B cell (primary cell): ENCODE measurements at regions not wholly inside any gene's neighbourhood (a gene's known extent, or its start where the extent isn't known, plus 50 kb on each side); places are given as distances from the start of the nearest gene placed in this dataset.

Experiments
- CTCF ChIP-seq: fragments of 200-600 bp; IDR thresholded peaks from one replicate; pipeline ENCODE4 v1.8.0; 2022; ENCODE audit warnings: antibody characterized with exemption, mild to moderate bottlenecking
- EZH2 ChIP-seq: IDR thresholded peaks from 2 replicates; pipeline ENCODE4 v1.6.1; 2012; ENCODE audit warnings: borderline replicate concordance, low read depth, mild to moderate bottlenecking, moderate library complexity, low read length; ENCODE audit not compliant: insufficient read depth, poor library complexity, severe bottlenecking

DNA sequence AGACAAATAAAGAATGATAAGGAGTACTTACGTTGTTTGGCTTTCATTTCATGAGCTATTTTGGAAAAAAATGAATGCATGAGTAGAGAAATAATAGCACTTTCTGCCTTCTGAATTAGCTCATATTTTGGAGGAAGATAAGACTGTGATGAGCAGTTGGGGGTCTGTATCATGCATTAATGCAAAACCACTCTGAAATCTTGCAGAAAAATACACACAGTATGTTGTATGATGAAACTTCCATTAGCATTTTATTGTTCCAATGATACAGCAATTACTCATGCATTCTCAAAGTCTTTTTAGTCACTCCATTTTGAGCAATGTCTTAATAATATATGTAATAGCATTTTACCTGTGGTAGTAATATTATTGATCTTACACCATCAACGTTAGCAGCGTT is 571.0 kb downstream of the CDH8 start:
- TF ChIP-seq CTCF, result no peak
- TF ChIP-seq EZH2, result no peak
